Body of pancreas (tissue), 4 donors: ENCODE measurements at regions not wholly inside any gene's neighbourhood (a gene's known extent, or its start where the extent isn't known, plus 50 kb on each side); places are given as distances from the start of the nearest gene placed in this dataset.

Experiments
- ATAC-seq: fragments of 150-250 bp; one replicate; pipeline ENCODE4 v1.9.1; 2016
- DNase-seq, 4 donors: peaks; one replicate each; pipeline ENCODE4 v3.0.0-alpha.2; 2019
- H3K27ac ChIP-seq, 4 donors: fragments of 200-600 bp; sonication (generic); 1 replicate in 3 of 4; 2 replicates in 1 of 4; pipeline versions ENCODE4 v1.5.1 to v1.6.1; 2016 to 2019; ENCODE audit warnings: mild to moderate bottlenecking in 1 of 4, mixed read lengths in 1 of 4, moderate library complexity in 1 of 4
- H3K27me3 ChIP-seq, 2 donors: fragments of 200-600 bp; sonication (generic); one replicate each; pipeline ENCODE4 v1.6.0; 2016; ENCODE audit warnings: mild to moderate bottlenecking in 1 of 2
- H3K36me3 ChIP-seq, 2 donors: fragments of 200-600 bp; sonication (generic); replicated peaks in 1 of 2; 2 replicates each; pipeline ENCODE4 v1.5.1; 2016; ENCODE audit warnings: low read depth in 2 of 2; ENCODE audit not compliant: insufficient read depth in 1 of 2
- H3K4me1 ChIP-seq: fragments of 200-600 bp; sonication (generic); one replicate; pipeline ENCODE4 v1.6.0; 2016
- H3K4me3 ChIP-seq, 2 donors: fragments of 200-600 bp; sonication (generic); 1 replicate in 1 of 2; 2 replicates in 1 of 2; pipeline ENCODE4 v1.5.1; 2016 to 2019
- H3K9me3 ChIP-seq, 3 donors: fragments of 200-600 bp; sonication (generic); 1 replicate in 2 of 3; 2 replicates in 1 of 3; pipeline ENCODE4 v1.5.1; 2016
- CTCF ChIP-seq, 7 experiments: fragments of 450-650 bp in 4 of 7; fragments of 200-600 bp in 3 of 7; sonication (generic) in 3 of 7; IDR thresholded peaks; one replicate each; pipeline ENCODE4 v1.5.1; 2016 to 2019; ENCODE audit warnings: antibody characterized with exemption in 7 of 7
- POLR2A ChIP-seq, 3 donors: fragments of 450-650 bp; IDR thresholded peaks; one replicate each; pipeline ENCODE4 v1.6.1; 2016; ENCODE audit warnings: antibody characterized with exemption in 3 of 3, mild to moderate bottlenecking in 2 of 3
- WGBS, 2 donors: methylation state at CpG; one replicate each; pipeline ENCODE4 v1.1.5; 2017; 5-methylcytosine and 5-hydroxymethylcytosine counted together
- intact Hi-C: fragments of 100-400 bp; cut with DNase I; formaldehyde crosslinking; loops from one replicate; pipeline ENCODE4 v1.15.1; 2023

GRCh38 chr1:229753764-229754551 is 127.9 kb downstream of the URB2 start:
- H3K36me3 ChIP-seq, result no peaks in the 10 kb centered on the region
- ATAC-seq, result peak; percentile 75
- no peaks in the 10 kb centered on the region for H3K27me3 ChIP-seq
- no peak overlapping the region for H3K4me3 ChIP-seq
- TF ChIP-seq POLR2A (IDR thresholded peaks at IDR 0.05) (no peak), CTCF (IDR thresholded peaks at IDR 0.05) (no peak)
- no peak overlapping the region for H3K27ac ChIP-seq
- WGBS, 2 donors, result 29 to 33% methylated on average over 6 to 7 of the region's 7 CpGs
- DNase-seq, result peak; percentile 46 to 77 (median 68)
- no peaks in the 10 kb centered on the region for H3K9me3 ChIP-seq
- intact Hi-C loops, result no loop called here
- peaks cover 10% of the 10 kb centered on the region for H3K4me1 ChIP-seq

GRCh38 chr1:229756666-229757065 is 130.6 kb downstream of the URB2 start:
- H3K4me3 ChIP-seq, result no peak overlapping the region
- H3K4me1 ChIP-seq, result peaks cover 10% of the 10 kb centered on the region
- H3K27ac ChIP-seq, result no peak overlapping the region
- 77 to 86% methylated on average over 4 of the region's 4 CpGs for WGBS, 2 donors
- no peaks in the 10 kb centered on the region for H3K36me3 ChIP-seq
- DNase-seq, result no peak
- no peak for ATAC-seq
- intact Hi-C loops, result no loop called here
- no peaks in the 10 kb centered on the region for H3K27me3 ChIP-seq
- no peaks in the 10 kb centered on the region for H3K9me3 ChIP-seq
- TF ChIP-seq CTCF (IDR thresholded peaks at IDR 0.05) (no peak), POLR2A (IDR thresholded peaks at IDR 0.05) (no peak)

- TF ChIP-seq CTCF (IDR thresholded peaks at IDR 0.05), result no peak
- TF ChIP-seq POLR2A (IDR thresholded peaks at IDR 0.05), result no peak
- DNase-seq (no peak), ATAC-seq (no peak)
- Histone ChIP-seq H3K36me3 (no peaks in the 10 kb centered on the region), H3K27me3 (no peaks in the 10 kb centered on the region), H3K4me3 (no peak overlapping the region), H3K9me3 (no peaks in the 10 kb centered on the region), H3K27ac (no peak overlapping the region), H3K4me1 (peaks cover 10% of the 10 kb centered on the region)
- intact Hi-C loops, result no loop called here
Observed at GRCh38 chr1:229757226-229757625, 131.2 kb downstream of the URB2 start.

GRCh38 chr1:229758101-229759036 is 132.3 kb downstream of the URB2 start:
- WGBS, 2 donors, result 89 to 93% methylated on average over 15 of the region's 15 CpGs
- Histone ChIP-seq H3K4me1 (peaks cover 9% of the 10 kb centered on the region), H3K27me3 (no peaks in the 10 kb centered on the region), H3K4me3 (no peak overlapping the region), H3K36me3 (no peaks in the 10 kb centered on the region), H3K9me3 (no peaks in the 10 kb centered on the region), H3K27ac (no peak overlapping the region)
- DNase-seq, result no peak
- TF ChIP-seq CTCF (IDR thresholded peaks at IDR 0.05) (no peak), POLR2A (IDR thresholded peaks at IDR 0.05) (no peak)
- intact Hi-C loops, result no loop called here
- ATAC-seq, result no peak
